ENCODE measurements at regions not wholly inside any gene's neighbourhood (a gene's known extent, or its start where the extent isn't known, plus 50 kb on each side); places are given as distances from the start of the nearest gene placed in this dataset.

- Histone ChIP-seq H3K4me1 (no peaks in the 10 kb centered on the region), H3K27me3 (no peaks in the 10 kb centered on the region), H3K4me3 (no peak overlapping the region), H3K27ac (no peak overlapping the region), H3K36me3 (no peaks in the 10 kb centered on the region), H3K9me3 (no peaks in the 10 kb centered on the region)
- WGBS, 2 donors (ENCODE audit: low coverage in 1 of 2) = 27 to 47% methylated on average over 2 of the region's 2 CpGs
- no peak for ATAC-seq
- TF ChIP-seq CTCF (IDR thresholded peaks at IDR 0.05) = no peak
- TF ChIP-seq POLR2AphosphoS5 (IDR thresholded peaks at IDR 0.05) = no peak
- no peak for TF ChIP-seq POLR2A (IDR thresholded peaks at IDR 0.05)
- no peak for TF ChIP-seq EP300 (IDR thresholded peaks at IDR 0.05)
Observed at GRCh38 chr3:117304681-117305080, 595.1 kb downstream of the TUSC7 start.

- no peak overlapping the region for H3K4me3 ChIP-seq
- H3K9me3 ChIP-seq = no peaks in the 10 kb centered on the region
- no peaks in the 10 kb centered on the region for H3K36me3 ChIP-seq
- no peaks in the 10 kb centered on the region for H3K27me3 ChIP-seq
- H3K27ac ChIP-seq = no peak overlapping the region
- TF ChIP-seq CTCF (IDR thresholded peaks at IDR 0.05) (no peak), POLR2AphosphoS5 (IDR thresholded peaks at IDR 0.05) (no peak), EP300 (IDR thresholded peaks at IDR 0.05) (no peak), POLR2A (IDR thresholded peaks at IDR 0.05) (no peak)
- no peak for ATAC-seq
- WGBS, 2 donors (ENCODE audit: low coverage in 1 of 2) = 83 to 90% methylated on average over 1 of the region's 1 CpG
- no peaks in the 10 kb centered on the region for H3K4me1 ChIP-seq
Observed at GRCh38 chr3:117305681-117306080, 596.1 kb downstream of the TUSC7 start.

- Histone ChIP-seq H3K27ac (no peak overlapping the region), H3K36me3 (no peaks in the 10 kb centered on the region), H3K4me1 (no peaks in the 10 kb centered on the region), H3K27me3 (no peaks in the 10 kb centered on the region), H3K4me3 (no peak overlapping the region), H3K9me3 (no peaks in the 10 kb centered on the region)
- 100% methylated on average over 1 of the region's 1 CpG for WGBS, 2 donors (ENCODE audit: low coverage in 1 of 2)
- TF ChIP-seq CTCF (IDR thresholded peaks at IDR 0.05) (no peak), POLR2A (IDR thresholded peaks at IDR 0.05) (no peak), POLR2AphosphoS5 (IDR thresholded peaks at IDR 0.05) (no peak), EP300 (IDR thresholded peaks at IDR 0.05) (no peak)
- ATAC-seq = no peak
Observed at GRCh38 chr3:117306299-117306698, 596.7 kb downstream of the TUSC7 start.

GRCh38 chr3:117308353-117308752 lies 598.8 kb downstream of the TUSC7 start:
- Histone ChIP-seq H3K27ac (no peak overlapping the region), H3K4me3 (no peak overlapping the region), H3K4me1 (no peaks in the 10 kb centered on the region), H3K9me3 (no peaks in the 10 kb centered on the region), H3K36me3 (no peaks in the 10 kb centered on the region), H3K27me3 (no peaks in the 10 kb centered on the region)
- 67 to 69% methylated on average over 3 of the region's 3 CpGs for WGBS, 2 donors (ENCODE audit: low coverage in 1 of 2)
- no peak for TF ChIP-seq POLR2A (IDR thresholded peaks at IDR 0.05)
- no peak for ATAC-seq

DNA sequence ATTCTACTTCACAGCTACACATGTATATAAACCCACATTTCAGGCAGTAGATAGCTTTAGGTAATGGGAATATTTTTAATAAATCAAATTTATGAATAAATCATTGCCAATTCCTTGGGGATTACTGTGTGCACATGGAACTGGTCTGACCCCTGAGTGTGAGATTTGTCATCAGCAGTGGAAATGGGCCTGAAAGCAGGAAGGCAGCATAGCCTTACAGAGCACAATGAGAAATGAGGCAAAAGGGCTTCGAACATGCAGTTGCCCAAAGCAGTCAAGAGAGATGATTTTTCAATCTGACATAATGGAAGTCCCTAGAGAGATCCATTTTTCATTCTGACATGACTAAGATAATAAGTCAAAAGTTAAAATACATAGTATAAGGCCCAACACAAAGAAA lies 599.2 kb downstream of the TUSC7 start:
- H3K27me3 ChIP-seq = no peaks in the 10 kb centered on the region
- no peaks in the 10 kb centered on the region for H3K4me1 ChIP-seq
- no peak for TF ChIP-seq EP300 (IDR thresholded peaks at IDR 0.05)
- no peak for TF ChIP-seq CTCF (IDR thresholded peaks at IDR 0.05)
- no peaks in the 10 kb centered on the region for H3K9me3 ChIP-seq
- H3K36me3 ChIP-seq = no peaks in the 10 kb centered on the region
- H3K4me3 ChIP-seq = no peak overlapping the region
- WGBS, 2 donors (ENCODE audit: low coverage in 1 of 2) = 80 to 100% methylated on average over 1 of the region's 1 CpG
- no peak overlapping the region for H3K27ac ChIP-seq
- ATAC-seq = no peak

DNA sequence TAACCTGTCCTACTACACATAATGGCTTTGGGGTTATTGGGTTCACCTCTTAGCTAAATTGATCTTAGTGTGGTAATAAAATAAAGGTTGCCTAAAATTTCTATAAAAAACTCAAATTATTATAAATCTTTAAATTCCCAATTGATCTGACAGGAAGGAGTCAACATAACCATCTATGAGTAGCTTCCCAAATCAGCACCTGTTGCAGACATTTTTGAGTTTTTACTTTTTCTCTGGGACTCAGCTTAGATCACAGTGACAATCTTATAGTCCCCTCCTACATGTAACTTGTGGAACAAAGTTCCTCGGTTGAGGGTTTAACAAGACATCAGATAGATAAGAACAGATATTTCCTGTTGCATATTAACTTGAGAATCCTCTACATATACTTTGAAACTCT lies 601.0 kb downstream of the TUSC7 start:
- H3K27me3 ChIP-seq = no peaks in the 10 kb centered on the region
- WGBS, 2 donors (ENCODE audit: low coverage in 1 of 2) = 50 to 60% methylated on average over 1 of the region's 1 CpG
- TF ChIP-seq EP300 (IDR thresholded peaks at IDR 0.05) (no peak), CTCF (IDR thresholded peaks at IDR 0.05) (no peak), POLR2AphosphoS5 (IDR thresholded peaks at IDR 0.05) (no peak), POLR2A (IDR thresholded peaks at IDR 0.05) (no peak)

More for the DNA sequence above, 601.0 kb downstream of the TUSC7 start:
- Histone ChIP-seq H3K9me3 (no peaks in the 10 kb centered on the region), H3K36me3 (no peaks in the 10 kb centered on the region), H3K27ac (no peak overlapping the region), H3K4me3 (no peak overlapping the region), H3K4me1 (no peaks in the 10 kb centered on the region)
- no peak for ATAC-seq
